OCI-LY3 (cell line): ENCODE measurements at regions not wholly inside any gene's neighbourhood (a gene's known extent, or its start where the extent isn't known, plus 50 kb on each side); places are given as distances from the start of the nearest gene placed in this dataset.

Experiments used
- H2AFZ ChIP-seq: fragments of 200-600, 300-600 bp; shearing (Covaris generic); 2 replicates; pipeline ENCODE4 v1.6.0; 2014; ENCODE audit warnings: antibody characterized with exemption, low read depth, low read length
- H3K27ac ChIP-seq: fragments of 200-600, 300-600 bp; sonication (generic); 2 replicates; pipeline ENCODE4 v1.5.1; 2014; ENCODE audit warnings: mild to moderate bottlenecking, low read length, moderate library complexity, mixed read lengths
- H3K27me3 ChIP-seq: fragments of 200-600, 300-600 bp; sonication (generic); 2 replicates; pipeline ENCODE4 v1.6.1; 2014; ENCODE audit warnings: low read depth, low read length, mixed read lengths
- H3K36me3 ChIP-seq: fragments of 200-600, 300-600 bp; sonication (generic); replicated peaks from 2 replicates; pipeline ENCODE3; 2014; ENCODE audit warnings: low read depth, low read length, mixed read lengths
- H3K4me1 ChIP-seq: fragments of 300-600, 200-600 bp; sonication (generic); 2 replicates; pipeline ENCODE4 v1.6.1; 2014; ENCODE audit warnings: low read length, mixed read lengths
- H3K4me2 ChIP-seq: fragments of 200-600, 300-600 bp; sonication (generic); 2 replicates; pipeline ENCODE4 v1.6.1; 2014; ENCODE audit warnings: low read length, mixed read lengths
- H3K4me3 ChIP-seq: fragments of 300-600, 200-600 bp; sonication (generic); 2 replicates; pipeline ENCODE4 v1.5.1; 2014; ENCODE audit warnings: antibody characterized with exemption, mild to moderate bottlenecking, low read length, moderate library complexity
- H3K79me2 ChIP-seq: fragments of 300-600, 200-600 bp; shearing (Covaris generic); 2 replicates; pipeline ENCODE4 v1.6.1; 2014; ENCODE audit warnings: mild to moderate bottlenecking, low read length, mixed read lengths
- H3K9ac ChIP-seq: fragments of 300-600, 200-600 bp; shearing (Covaris generic); 2 replicates; pipeline ENCODE4 v1.6.0; 2014; ENCODE audit warnings: mild to moderate bottlenecking, low read length, moderate library complexity
- H3K9me3 ChIP-seq: fragments of 200-600, 300-600 bp; shearing (Covaris generic); 2 replicates; pipeline ENCODE4 v1.6.1; 2014; ENCODE audit warnings: low read length, mixed read lengths; ENCODE audit not compliant: insufficient read depth
- H4K20me1 ChIP-seq: fragments of 200-600, 300-600 bp; sonication (generic); 2 replicates; pipeline ENCODE4 v1.6.1; 2016; ENCODE audit warnings: low read length, mixed read lengths; ENCODE audit not compliant: insufficient read depth
- EZH2phosphoT487 ChIP-seq: fragments of 200-600 bp; shearing (Covaris generic); IDR thresholded peaks from 2 replicates; pipeline ENCODE4 v1.6.1; 2018; ENCODE audit warnings: antibody characterized with exemption, mixed run types, low read depth
- TF ChIP-seq, protein P1 (sequence below): fragments of 200-600, 300-600 bp; sonication (generic); IDR thresholded peaks from 2 replicates; pipeline ENCODE4 v1.5.1; 2014; ENCODE audit warnings: antibody characterized with exemption, low read length, low read depth

DNA sequence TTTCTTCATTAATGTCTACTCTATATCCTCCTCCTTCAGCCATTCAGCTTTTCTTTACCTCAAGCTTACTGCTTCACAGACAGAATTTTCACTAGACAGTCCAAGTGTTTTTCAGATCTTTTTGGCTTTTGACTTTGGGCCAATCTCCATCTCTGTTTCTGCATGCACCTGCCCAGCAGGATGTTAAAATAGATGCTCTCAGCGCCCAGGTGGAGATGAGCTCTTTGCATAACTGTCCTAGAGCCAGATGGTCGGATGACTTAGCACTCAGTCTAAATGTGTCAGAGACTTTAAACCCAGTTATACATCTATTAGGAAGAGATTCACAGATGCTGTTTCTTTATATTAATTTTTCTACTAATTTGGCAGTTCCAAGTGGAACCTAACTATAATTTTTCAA is 80.3 kb upstream of the SSTR1 start:
- Histone ChIP-seq H4K20me1 (no peaks in the 10 kb centered on the region), H3K4me3 (no peak overlapping the region), H2AFZ (no peak overlapping the region), H3K9me3 (peaks cover 10% of the 10 kb centered on the region; the same call in 1 of the 2 replicates), H3K79me2 (no peaks in the 10 kb centered on the region), H3K4me1 (0 out of 2 replicates have a peak, but pooled peaks cover 4% of the 10 kb centered on the region), H3K27me3 (no peaks in the 10 kb centered on the region), H3K36me3 (no peaks in the 10 kb centered on the region), H3K9ac (no peak overlapping the region), H3K4me2 (no peak overlapping the region), H3K27ac (no peak overlapping the region)
- TF ChIP-seq, protein P1, sequence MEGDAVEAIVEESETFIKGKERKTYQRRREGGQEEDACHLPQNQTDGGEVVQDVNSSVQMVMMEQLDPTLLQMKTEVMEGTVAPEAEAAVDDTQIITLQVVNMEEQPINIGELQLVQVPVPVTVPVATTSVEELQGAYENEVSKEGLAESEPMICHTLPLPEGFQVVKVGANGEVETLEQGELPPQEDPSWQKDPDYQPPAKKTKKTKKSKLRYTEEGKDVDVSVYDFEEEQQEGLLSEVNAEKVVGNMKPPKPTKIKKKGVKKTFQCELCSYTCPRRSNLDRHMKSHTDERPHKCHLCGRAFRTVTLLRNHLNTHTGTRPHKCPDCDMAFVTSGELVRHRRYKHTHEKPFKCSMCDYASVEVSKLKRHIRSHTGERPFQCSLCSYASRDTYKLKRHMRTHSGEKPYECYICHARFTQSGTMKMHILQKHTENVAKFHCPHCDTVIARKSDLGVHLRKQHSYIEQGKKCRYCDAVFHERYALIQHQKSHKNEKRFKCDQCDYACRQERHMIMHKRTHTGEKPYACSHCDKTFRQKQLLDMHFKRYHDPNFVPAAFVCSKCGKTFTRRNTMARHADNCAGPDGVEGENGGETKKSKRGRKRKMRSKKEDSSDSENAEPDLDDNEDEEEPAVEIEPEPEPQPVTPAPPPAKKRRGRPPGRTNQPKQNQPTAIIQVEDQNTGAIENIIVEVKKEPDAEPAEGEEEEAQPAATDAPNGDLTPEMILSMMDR: no peak
- no peak for TF ChIP-seq EZH2phosphoT487

DNA sequence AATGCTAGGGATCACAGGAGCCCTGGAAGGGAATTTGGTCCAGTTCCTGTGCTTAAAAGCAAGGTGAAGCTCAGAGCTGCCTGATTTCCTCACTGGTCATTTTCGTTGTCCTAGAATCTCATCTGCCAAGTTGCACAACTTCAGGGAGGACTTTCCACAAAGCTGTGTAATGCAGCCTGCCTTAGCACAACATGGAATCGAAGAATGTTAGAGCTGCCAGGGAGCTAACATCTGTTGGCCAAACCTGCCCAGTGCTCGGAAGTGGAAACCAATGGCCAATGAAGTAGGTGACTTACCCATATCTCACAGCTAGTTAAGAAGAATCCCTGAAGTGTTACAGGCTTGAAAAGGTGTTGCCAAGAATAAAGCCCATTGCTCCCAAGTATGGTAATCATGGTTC is 79.9 kb upstream of the SSTR1 start:
- Histone ChIP-seq H3K36me3 (no peaks in the 10 kb centered on the region), H3K27me3 (no peaks in the 10 kb centered on the region), H2AFZ (no peak overlapping the region), H3K4me3 (no peak overlapping the region), H3K4me1 (0 out of 2 replicates have a peak, but pooled peaks cover 4% of the 10 kb centered on the region), H3K9me3 (peaks cover 10% of the 10 kb centered on the region; the same call in 1 of the 2 replicates), H3K4me2 (no peak overlapping the region), H3K27ac (no peak overlapping the region), H4K20me1 (no peaks in the 10 kb centered on the region), H3K9ac (no peak overlapping the region), H3K79me2 (no peaks in the 10 kb centered on the region)
- TF ChIP-seq, protein P1: no peak
- no peak for TF ChIP-seq EZH2phosphoT487

DNA sequence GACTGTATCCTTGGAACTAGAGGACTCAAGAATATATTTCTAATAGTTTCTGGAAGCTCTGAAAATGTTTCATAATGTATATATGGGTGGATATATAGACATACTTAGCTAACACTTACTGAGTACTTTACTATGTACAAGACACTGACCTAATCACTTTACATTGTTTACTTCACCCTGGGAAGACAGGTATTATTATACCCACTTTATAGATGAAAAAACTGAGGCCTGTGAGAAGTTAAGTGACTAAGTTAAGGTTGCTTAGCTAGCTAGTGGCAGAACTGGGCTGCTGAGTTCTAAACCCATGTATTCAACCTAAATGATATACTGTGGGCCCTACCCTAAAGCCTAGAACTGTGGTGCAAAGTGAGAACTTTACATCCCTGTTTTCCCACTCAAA is 79.1 kb upstream of the SSTR1 start:
- no peaks in the 10 kb centered on the region for H3K27me3 ChIP-seq
- no peaks in the 10 kb centered on the region for H3K79me2 ChIP-seq
- H3K27ac ChIP-seq: no peak overlapping the region
- no peaks in the 10 kb centered on the region for H3K36me3 ChIP-seq
- no peak overlapping the region for H3K4me2 ChIP-seq
- TF ChIP-seq, protein P1: no peak
- no peak for TF ChIP-seq EZH2phosphoT487
- no peak overlapping the region for H2AFZ ChIP-seq
- H4K20me1 ChIP-seq: no peaks in the 10 kb centered on the region
- no peak overlapping the region for H3K9ac ChIP-seq
- peaks cover 10% of the 10 kb centered on the region; the same call in 1 of the 2 replicates for H3K9me3 ChIP-seq
- H3K4me3 ChIP-seq: no peak overlapping the region
- H3K4me1 ChIP-seq: 0 out of 2 replicates have a peak, but pooled peaks cover 4% of the 10 kb centered on the region

DNA sequence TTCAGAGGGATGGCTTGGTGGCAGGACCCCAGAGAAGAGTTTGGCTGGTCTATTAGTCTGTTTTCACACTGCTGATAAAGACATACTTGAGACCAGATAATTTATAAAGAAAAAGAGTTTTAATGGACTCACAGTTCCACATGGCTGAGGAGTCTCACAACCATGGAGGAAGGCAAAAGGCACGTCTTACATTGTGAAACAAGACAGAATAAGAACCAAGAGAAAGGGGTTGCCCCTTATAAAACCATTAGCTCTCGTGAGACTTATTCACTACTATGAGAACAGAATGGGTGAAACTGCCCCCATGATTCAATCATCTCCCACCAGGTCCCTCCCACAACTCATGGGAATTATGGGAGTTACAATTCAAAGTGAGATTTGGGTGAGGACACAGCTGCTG is 78.5 kb upstream of the SSTR1 start:
- Histone ChIP-seq H3K36me3 (no peaks in the 10 kb centered on the region), H3K27ac (no peak overlapping the region), H3K27me3 (no peaks in the 10 kb centered on the region), H3K79me2 (no peaks in the 10 kb centered on the region), H4K20me1 (no peaks in the 10 kb centered on the region), H2AFZ (no peak overlapping the region), H3K4me3 (no peak overlapping the region), H3K4me2 (no peak overlapping the region), H3K4me1 (0 out of 2 replicates have a peak, but pooled peaks cover 4% of the 10 kb centered on the region), H3K9ac (no peak overlapping the region), H3K9me3 (peaks cover 10% of the 10 kb centered on the region; the same call in 1 of the 2 replicates)
- TF ChIP-seq, protein P1: no peak
- no peak for TF ChIP-seq EZH2phosphoT487
